Neutrophil (primary cell): ENCODE measurements at regions not wholly inside any gene's neighbourhood (a gene's known extent, or its start where the extent isn't known, plus 50 kb on each side); places are given as distances from the start of the nearest gene placed in this dataset.

Experiments
- H3K27ac ChIP-seq: fragments of 200-600 bp; sonication (generic); 2 replicates; pipeline ENCODE4 v1.5.1; 2016; ENCODE audit warnings: mild to moderate bottlenecking, moderate library complexity
- H3K27me3 ChIP-seq: fragments of 200-600 bp; sonication (generic); 2 replicates; pipeline ENCODE4 v1.6.0; 2016; ENCODE audit warnings: mild to moderate bottlenecking
- H3K36me3 ChIP-seq: fragments of 200-600 bp; sonication (generic); 2 replicates; pipeline ENCODE4 v1.5.1; 2017
- H3K4me1 ChIP-seq, 2 experiments: fragments of 200-600 bp in 1 of 2; sonication (generic) in 1 of 2; 1 replicate in 1 of 2; 2 replicates in 1 of 2; pipeline versions ENCODE4 v1.5.1 to v1.6.1; 2013 to 2016; ENCODE audit warnings: low read depth in 1 of 2, low read length in 1 of 2, mild to moderate bottlenecking in 1 of 2, moderate library complexity in 1 of 2; ENCODE audit not compliant: control insufficient read depth in 1 of 2, insufficient read depth in 1 of 2
- H3K4me3 ChIP-seq, 2 experiments: fragments of 200-600 bp in 1 of 2; sonication (generic) in 1 of 2; 1 replicate in 1 of 2; 2 replicates in 1 of 2; pipeline ENCODE4 v1.5.1; 2013 to 2016; ENCODE audit warnings: low read depth in 1 of 2, low read length in 1 of 2, mild to moderate bottlenecking in 1 of 2, moderate library complexity in 1 of 2
- H3K9me3 ChIP-seq: fragments of 200-600 bp; sonication (generic); 2 replicates; pipeline ENCODE4 v1.5.1; 2016
- TF ChIP-seq, protein P1 (sequence below): fragments of 200-600 bp; sonication (generic); IDR thresholded peaks from 2 replicates; pipeline ENCODE4 v1.5.1; 2016; ENCODE audit warnings: antibody characterized with exemption

DNA sequence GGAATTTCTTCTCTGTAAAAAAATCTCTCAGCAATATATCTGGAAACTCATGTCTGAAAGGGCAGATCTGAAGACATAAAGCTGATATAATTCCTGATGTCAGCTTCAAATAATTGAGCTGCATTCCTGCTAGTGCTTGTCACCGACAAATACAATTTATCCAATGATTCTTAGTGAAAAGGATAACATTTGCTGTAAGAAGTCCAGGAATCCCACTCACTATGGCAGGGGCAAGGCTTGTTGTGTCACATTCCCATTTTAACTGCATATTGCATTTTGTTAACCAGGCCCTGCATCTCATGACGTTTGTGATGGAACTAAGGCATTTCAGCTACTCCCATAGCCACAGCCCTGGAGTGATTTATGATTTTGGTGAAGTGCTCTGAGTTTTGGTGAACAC lies 160.1 kb upstream of the DAB2 start:
- TF ChIP-seq, protein P1, sequence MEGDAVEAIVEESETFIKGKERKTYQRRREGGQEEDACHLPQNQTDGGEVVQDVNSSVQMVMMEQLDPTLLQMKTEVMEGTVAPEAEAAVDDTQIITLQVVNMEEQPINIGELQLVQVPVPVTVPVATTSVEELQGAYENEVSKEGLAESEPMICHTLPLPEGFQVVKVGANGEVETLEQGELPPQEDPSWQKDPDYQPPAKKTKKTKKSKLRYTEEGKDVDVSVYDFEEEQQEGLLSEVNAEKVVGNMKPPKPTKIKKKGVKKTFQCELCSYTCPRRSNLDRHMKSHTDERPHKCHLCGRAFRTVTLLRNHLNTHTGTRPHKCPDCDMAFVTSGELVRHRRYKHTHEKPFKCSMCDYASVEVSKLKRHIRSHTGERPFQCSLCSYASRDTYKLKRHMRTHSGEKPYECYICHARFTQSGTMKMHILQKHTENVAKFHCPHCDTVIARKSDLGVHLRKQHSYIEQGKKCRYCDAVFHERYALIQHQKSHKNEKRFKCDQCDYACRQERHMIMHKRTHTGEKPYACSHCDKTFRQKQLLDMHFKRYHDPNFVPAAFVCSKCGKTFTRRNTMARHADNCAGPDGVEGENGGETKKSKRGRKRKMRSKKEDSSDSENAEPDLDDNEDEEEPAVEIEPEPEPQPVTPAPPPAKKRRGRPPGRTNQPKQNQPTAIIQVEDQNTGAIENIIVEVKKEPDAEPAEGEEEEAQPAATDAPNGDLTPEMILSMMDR: no peak
- H3K9me3 ChIP-seq: no peaks in the 10 kb centered on the region
- no peak overlapping the region for H3K4me3 ChIP-seq
- no peaks in the 10 kb centered on the region for H3K27me3 ChIP-seq
- no peak overlapping the region for H3K27ac ChIP-seq
- no peaks in the 10 kb centered on the region for H3K36me3 ChIP-seq
- H3K4me1 ChIP-seq: peaks cover 6 to 8% of the 10 kb centered on the region in 2 experiments

DNA sequence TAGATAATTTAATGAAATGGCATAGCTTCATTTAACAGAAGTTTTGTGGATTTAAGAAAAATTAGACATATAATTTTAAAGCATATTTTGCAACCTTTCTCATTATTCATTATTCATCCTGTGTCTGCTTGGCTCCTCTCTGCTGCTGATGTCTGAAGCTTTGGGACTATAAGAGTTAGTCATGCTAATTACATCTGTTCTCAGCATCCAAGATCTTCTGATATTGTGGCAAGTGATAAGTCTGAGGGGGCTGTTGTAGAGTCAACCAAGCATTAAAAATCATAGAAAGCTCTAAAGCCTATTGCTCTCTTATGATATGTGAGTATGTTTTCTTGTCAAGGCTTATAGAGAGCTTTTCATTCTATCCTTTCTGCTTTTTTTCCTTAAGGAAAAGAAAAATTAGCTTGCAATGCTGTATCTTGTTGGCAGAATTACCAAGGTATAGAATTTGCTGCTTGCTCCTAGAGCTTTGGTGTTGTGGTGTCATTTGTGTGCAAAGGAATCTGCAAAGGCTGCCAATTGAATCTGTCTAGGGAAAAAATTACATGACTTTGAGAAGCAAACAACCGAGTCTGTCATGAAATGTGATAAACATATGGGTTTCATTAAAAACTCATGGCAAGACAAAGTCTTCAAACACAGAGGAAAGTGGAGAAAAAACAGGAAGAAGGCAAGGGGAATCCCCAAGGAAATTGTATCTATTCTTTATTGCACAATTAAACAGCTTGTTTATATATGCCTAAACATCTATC lies 156.1 kb upstream of the DAB2 start:
- no peak overlapping the region for H3K4me3 ChIP-seq
- H3K36me3 ChIP-seq: no peaks in the 10 kb centered on the region
- H3K4me1 ChIP-seq: peaks cover 6 to 8% of the 10 kb centered on the region in 2 experiments
- TF ChIP-seq, protein P1: no peak
- no peaks in the 10 kb centered on the region for H3K27me3 ChIP-seq
- no peak overlapping the region for H3K27ac ChIP-seq
- H3K9me3 ChIP-seq: no peaks in the 10 kb centered on the region

DNA sequence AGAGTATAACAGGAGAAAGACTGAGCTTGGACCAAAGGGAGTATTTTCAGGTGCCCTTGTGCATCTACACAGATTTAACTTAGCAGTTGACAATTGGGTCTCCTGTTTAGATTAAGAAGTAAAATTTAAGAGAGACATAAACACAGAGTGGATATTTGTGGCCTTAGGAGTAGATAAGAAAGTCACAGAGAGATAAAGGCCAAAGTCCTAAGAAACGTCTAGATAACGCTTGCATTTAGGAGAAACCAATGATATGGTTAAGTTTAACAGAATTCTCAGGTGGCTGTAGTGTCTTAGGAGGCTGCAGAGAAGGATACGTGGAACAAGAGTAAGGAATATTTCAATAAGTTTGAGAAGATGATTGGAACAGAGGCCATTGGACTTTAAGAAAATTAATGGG lies 155.0 kb upstream of the DAB2 start:
- Histone ChIP-seq H3K36me3 (no peaks in the 10 kb centered on the region), H3K27ac (no peak overlapping the region), H3K4me3 (no peak overlapping the region), H3K9me3 (no peaks in the 10 kb centered on the region), H3K4me1 (peaks cover 6 to 8% of the 10 kb centered on the region in 2 experiments), H3K27me3 (no peaks in the 10 kb centered on the region)
- TF ChIP-seq, protein P1: no peak

DNA sequence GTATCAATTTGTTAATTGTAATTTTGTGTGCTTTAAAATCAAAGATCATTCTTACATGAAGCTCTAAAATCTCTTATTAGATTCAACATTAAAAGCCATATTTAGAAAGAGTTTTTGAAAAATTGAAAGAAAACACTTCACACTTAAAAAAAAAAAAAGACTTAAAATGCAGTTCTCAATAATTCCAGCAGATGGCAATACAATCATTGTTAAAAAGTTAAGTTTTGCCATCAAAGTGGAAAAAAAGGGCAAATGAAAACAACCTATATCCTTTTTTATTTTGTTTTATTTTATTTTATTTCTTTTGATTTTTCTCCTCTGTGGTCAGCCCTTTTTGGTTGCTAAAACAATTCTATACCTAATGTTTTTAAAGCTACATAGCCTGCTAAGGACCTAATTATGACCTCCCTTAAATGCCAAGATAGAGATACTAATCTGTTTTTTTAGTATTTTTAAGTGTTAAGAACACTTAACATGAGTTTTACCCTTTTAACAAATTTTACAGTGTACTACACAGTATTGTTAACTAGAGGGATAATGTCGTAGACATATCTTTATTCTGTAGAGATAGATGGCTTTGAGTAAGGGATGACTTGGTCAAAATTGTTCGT lies 154.2 kb upstream of the DAB2 start:
- Histone ChIP-seq H3K27ac (no peak overlapping the region), H3K9me3 (no peaks in the 10 kb centered on the region), H3K4me1 (peaks cover 6 to 8% of the 10 kb centered on the region in 2 experiments), H3K4me3 (no peak overlapping the region), H3K27me3 (no peaks in the 10 kb centered on the region), H3K36me3 (no peaks in the 10 kb centered on the region)
- TF ChIP-seq, protein P1: peak; percentile 46

DNA sequence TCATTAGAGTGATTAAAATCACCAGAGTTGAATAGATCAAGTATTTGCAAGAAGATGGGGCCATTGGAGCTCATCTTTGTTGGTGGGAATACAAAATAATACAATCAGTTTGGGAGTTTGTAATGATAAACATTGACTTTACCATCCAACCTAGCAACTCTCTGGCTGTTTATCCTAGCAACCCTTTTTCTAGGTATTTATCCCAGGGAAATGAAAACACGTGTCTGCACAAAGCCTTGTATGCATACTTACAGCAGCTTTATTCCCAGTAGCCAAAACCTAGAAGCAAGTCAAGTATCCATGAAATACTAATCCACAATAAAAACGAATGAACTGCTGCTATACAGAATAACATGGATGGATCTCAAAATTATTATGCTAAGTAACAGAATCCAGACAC lies 152.7 kb upstream of the DAB2 start:
- Histone ChIP-seq H3K4me1 (peaks cover 6 to 8% of the 10 kb centered on the region in 2 experiments), H3K4me3 (no peak overlapping the region), H3K27ac (no peak overlapping the region), H3K27me3 (no peaks in the 10 kb centered on the region), H3K36me3 (no peaks in the 10 kb centered on the region), H3K9me3 (no peaks in the 10 kb centered on the region)
- TF ChIP-seq, protein P1: no peak
